HG03064 (cell line): ENCODE measurements at regions not wholly inside any gene's neighbourhood (a gene's known extent, or its start where the extent isn't known, plus 50 kb on each side); places are given as distances from the start of the nearest gene placed in this dataset.

Experiments
- ATAC-seq: cut with Tn5 transposase; IDR thresholded peaks from one replicate; pipeline ENCODE4 v1.9.1; 2021; ENCODE audit warnings: low read depth; ENCODE audit not compliant: unreplicated experiment

- no peak for ATAC-seq
Measured at GRCh38 chr3:40639006-40639405, 114.2 kb downstream of the ZNF621 start.

- ATAC-seq: no peak
Measured at GRCh38 chr3:40642812-40643211, 118.1 kb downstream of the ZNF621 start.

GRCh38 chr3:40645883-40646282 lies 121.1 kb downstream of the ZNF621 start:
- ATAC-seq: no peak

DNA sequence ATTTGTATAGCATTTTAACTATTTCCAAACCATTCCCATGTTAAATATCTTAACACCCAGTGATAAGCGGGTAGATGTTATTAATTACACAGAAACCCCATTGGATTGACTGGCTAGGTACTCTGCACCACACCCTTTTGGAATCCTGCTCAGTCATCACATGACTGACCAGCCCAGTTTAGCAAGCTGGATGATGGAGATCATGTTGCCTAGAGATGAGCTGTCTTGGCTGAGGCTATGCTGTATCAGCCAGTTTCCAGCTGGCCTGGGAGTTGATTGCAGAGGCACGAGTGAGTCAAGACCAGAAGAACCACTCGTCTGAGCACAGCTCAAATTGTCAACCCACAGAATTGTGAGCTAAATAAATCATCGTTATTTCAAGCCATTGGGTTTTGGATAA lies 124.6 kb downstream of the ZNF621 start:
- ATAC-seq: no peak

- no peak for ATAC-seq
Measured at GRCh38 chr3:40652072-40652471, 127.3 kb downstream of the ZNF621 start.

DNA sequence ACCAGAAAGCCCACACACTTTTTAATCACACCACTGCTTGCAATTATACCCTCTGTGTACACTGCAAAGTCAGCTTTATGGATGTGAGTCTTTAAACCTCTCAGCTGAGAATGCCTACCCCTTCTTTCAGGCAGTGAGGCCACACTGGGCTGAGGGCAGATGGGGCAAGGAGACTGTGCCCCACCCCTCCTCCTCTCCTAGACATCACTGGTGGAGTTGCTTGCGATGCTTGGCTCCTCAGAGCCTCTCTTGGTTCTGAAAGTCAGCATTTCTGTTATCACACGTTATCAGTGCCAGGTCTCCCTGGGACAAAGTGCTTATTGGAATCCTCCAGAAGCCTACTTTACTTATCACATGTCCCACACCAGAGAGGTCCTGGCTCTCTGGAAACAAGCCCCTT lies 128.2 kb downstream of the ZNF621 start:
- no peak for ATAC-seq

DNA sequence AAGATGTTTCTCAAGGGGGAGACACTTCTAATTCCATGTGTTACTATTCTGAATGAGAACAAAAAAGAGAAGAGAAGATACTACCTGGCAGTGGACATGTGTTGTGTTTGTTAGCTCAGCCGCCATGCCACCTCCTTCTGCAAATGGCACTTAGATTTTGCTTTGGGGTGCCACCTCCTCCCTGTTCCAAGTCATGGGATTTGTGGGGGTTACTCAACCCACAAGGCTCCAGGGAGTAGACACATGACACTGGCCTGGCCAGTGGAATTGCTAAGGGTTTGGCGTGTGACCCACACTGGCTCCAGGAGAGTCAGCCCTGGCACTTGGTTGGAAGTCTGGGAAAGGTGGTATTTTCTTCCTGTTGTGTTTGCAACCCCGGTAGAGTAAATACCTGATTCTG lies 129.1 kb downstream of the ZNF621 start:
- ATAC-seq: no peak

- ATAC-seq: no peak
Measured at GRCh38 chr3:40655551-40655950, 130.8 kb downstream of the ZNF621 start.

GRCh38 chr3:40657623-40658022 lies 132.9 kb downstream of the ZNF621 start:
- ATAC-seq: no peak

GRCh38 chr3:40658305-40658704 lies 133.5 kb downstream of the ZNF621 start:
- no peak for ATAC-seq

DNA sequence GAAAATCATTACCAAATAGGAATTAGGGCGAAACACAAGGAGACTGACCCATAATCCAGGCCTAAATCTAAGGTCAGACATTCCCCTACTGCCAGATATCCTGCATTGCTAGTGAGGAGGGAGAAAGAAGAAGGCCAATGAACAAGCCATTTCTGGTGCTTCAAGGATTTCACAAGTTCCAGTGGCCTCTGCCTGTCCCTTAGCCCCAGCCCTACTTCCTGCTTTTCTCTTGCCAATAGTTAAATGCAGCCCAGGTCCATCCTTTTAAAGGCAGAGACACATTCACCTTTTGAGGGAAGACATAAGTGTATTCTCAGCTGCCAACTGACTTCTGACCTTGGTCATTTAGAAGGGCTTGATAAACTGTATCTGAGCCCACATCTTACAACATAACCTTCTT lies 135.8 kb downstream of the ZNF621 start:
- ATAC-seq: no peak

DNA sequence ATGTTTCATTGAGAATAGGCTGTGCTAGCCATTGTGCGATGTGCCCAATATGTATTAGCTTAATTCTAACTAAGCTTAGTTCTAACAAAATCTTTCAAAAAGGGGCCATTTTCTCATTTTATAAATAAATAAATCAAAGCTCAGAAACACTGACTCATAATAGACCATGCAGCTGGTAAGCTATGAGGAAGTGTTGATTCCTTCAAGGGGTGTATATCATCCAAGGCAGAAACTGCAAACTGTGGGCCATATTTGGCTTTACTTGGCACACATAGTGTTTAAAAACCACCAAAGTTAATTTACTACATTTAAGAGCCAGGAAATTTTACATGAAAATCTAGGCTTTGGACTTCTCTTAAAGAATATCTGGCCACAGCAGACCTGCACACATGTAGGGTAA lies 136.5 kb downstream of the ZNF621 start:
- ATAC-seq: no peak

GRCh38 chr3:40663280-40663679 lies 138.5 kb downstream of the ZNF621 start:
- no peak for ATAC-seq

DNA sequence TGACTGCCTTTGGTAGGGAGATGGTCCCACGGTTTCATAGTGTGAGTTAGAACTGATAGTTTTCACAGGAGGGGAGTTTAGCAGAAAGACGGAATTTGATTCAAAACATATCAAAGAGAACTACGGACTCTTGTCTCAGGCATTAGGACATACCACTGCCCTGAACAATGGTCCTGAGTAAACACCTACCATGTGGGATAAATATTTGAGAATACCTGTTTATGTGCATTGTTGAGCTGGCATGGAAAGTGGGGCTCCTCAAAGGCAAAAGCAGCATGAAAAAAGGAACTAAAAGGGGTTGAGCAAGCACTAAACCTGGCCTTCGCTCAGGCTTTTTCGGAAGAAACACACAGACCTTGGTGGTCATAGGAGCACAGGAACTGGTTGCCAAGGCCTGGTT lies 144.4 kb downstream of the ZNF621 start:
- no peak for ATAC-seq

DNA sequence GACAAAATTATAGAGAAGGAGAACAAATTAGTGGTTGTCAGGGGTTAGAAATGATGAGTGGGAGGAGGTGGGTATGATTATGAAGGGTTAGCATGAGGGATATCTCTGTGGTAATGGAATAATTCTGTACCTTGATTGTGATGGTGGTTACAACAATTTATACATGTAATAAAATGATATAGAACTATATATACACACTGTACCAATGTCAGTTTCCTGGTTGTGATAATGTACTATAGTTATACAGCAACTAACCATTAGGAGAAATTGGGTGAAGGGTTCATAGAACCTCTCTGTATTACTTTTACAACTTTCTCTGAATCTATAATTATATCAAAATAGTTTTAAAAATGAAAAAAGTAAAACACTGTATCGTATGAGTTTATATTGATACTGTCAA lies 148.1 kb downstream of the ZNF621 start:
- no peak for ATAC-seq

GRCh38 chr3:40677321-40677720 lies 152.6 kb downstream of the ZNF621 start:
- ATAC-seq: no peak

GRCh38 chr3:40677749-40678148 lies 153.0 kb downstream of the ZNF621 start:
- ATAC-seq: no peak

- no peak for ATAC-seq
Measured at GRCh38 chr3:40679290-40679689, 154.5 kb downstream of the ZNF621 start.

DNA sequence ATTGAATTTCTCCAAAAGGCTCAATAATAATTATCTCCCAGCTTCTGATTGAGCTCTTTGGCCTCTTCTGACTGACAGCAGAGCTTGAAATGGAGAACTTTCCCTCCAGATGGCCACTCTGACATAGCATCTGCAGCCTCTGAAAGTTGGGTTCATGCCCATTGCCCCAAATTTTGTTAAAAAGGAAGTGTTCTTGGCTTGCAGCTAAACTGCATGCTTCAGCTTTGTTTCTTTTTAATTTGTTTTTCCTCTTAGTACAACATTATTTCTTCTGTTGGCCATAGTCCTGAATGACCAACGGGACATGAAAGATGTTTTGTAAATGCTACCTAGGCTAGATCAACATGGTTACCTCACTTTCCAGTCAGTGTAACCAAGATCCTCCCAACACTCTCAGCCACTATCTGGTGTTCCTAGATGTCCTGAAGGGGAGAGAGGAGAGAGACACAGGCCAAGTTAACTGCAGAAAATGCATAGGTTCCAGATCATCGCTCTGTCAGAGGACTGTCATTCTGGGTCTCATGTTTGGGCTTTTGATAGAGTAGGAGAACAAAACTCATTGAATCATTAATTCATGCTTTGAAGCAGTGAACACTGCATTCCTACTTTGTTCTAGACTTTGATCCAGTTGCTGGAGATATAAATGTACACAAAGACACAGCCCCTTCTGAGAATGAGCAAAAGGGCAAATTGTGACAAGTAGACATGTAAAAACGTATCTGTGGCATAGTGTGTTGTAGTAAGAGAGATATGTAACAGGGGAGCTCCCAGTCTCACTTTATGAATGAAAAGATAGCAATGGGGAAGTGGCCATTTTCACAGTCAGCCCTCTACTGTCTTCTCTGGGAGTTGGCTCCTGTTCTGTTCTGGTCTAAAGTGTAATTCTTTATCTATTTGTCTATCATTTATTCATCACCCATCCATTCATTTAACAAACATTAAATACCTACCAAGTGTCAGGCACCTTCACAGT lies 156.2 kb downstream of the ZNF621 start:
- no peak for ATAC-seq

DNA sequence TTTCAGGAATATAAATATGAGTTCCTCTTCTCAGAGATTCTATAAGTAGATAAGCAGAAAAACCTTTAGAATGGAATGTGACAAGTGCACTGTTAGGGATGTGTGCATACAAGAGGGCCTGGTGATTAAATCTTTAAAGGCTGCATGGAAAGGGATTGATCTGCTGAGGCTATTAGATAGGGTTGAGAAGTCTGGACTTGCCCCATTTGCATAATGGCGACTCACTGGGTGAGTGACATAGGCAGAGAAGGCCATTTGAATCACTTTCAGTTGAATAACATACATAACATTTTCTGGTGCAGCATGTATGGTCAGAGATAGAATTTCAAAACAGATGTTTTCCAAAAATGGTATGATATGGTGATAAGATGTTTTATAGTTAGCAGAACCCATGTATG lies 156.9 kb downstream of the ZNF621 start:
- ATAC-seq: no peak

DNA sequence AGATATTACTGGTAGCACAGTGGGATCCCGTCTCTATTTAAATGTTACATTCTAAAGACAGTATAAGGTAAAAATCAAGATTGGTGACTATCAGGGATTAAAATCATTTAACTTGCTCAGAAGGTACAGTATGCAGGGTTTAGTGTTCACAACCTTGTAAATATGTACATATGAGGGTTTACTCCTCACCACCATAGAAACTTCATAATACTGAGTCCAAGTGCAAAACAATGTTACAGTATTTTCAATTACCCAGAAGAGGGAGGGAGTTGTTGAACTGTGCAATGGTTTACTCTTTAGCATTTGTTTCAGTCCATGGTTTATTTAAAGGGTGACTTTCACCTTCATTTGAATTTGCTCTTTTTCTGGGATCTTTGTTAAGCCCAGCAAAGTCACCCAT lies 165.1 kb downstream of the ZNF621 start:
- ATAC-seq: no peak

DNA sequence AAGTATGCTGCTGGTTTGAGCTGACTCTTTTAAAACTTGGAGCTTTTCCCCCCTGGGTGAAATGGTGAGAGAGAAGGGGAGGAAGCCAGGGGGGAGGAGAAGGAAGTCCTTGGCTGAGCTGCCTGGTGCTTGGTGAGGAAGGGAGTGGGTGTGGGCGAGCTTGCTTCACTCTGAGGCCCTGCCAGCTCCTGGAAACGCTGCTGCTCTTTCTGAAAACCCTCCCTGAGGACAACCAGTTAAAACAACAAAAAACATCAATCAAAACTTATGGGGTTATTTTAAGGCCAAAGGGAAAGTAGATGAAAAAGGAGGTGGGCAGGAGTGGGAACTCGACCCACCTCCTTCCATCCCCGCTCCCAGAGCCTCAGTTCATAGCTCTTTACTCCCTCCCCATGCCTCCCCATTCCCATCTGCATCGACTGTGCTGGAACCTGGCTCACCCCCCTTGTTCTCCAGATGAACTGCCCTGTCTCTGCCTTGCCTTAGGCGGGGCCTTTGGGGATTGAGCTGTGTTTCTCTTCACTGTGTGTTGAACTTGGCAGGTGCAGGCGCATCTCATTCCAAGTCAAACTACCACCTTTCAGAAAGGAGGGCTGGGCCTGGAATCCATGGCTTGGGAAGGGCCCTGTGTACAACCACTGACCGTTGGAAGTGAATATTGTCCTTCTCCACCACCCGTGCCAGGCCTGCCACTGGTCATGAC lies 166.1 kb downstream of the ZNF621 start:
- no peak for ATAC-seq
